HG02678 (cell line): ENCODE measurements at regions not wholly inside any gene's neighbourhood (a gene's known extent, or its start where the extent isn't known, plus 50 kb on each side); places are given as distances from the start of the nearest gene placed in this dataset.

ENCODE experiments used
- ATAC-seq: cut with Tn5 transposase; IDR thresholded peaks from one replicate; pipeline ENCODE4 v1.9.1; 2021; ENCODE audit warnings: mild to moderate bottlenecking, moderate library complexity; ENCODE audit not compliant: unreplicated experiment

DNA sequence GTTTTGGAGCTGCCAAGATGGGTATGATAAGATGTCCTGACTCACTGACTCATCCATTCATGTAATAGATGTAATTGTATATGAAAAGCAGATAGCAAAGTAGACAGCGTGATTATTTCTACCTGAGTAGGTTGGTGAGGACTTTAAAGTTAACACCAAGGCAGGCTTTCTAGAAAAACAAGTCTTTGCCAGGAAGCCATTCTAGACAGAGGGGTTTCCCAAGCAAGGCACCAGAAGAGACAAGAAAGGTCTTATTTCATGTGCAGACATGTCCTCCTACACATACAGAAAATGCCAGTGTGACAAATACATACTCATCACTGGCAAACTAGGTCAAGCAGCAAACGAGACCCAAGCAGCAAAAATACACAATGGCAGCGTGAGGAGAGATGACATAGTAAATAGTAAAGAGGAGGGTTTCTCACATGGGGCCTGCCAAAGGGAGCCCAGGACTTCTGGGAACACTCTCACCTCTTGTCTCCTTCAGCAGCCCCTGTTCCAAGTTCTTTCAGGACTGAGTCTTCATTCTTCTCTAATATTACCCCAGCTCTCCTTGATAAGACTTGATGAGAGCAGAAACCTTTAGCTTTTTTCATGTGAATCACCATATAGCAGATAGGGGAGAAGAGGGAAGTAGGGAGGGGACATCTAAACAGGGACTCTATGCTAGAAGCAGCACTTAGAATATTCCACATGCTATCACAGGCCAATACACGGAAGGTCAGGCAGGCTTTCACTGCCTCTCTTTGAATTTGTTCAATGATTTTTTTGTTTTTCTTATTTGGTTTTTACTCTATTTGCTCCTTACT is 114.6 kb upstream of the ATP1B1 start:
- no peak for ATAC-seq

- no peak for ATAC-seq
These were observed 105.1 kb upstream of the ATP1B1 start for GRCh38 chr1:169001353-169001752.

DNA sequence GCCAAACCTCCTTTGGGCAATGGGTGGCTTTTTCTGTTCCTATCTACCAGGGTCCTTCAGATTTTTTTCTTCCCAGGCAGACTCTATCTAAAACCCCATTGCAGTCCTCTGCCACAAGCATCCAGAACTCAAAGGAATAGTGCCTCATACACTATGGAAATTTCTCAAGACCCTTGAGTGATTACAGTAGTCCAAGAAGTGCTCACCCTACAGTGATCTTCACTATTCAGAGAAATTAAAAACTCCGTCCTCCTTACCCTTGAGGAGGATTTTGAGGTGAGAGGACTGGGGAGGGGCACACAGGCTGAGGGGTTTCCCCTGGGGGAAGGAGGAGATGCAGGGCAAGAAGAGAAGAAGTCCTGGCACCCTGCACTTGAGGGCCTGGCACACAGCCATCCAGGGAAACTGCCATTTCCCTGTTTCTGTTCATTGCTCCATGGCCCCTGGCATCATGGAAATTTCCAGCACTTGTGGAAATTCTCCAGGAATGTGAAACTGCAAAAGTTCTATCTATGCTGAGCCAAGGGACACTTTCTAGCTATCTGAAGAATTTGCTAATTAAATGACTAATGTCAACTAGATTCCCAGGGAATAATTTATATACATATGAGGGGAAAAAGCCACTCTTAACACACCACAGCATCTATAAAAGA is 102.5 kb upstream of the ATP1B1 start:
- no peak for ATAC-seq

GRCh38 chr1:169005776-169006175 is 100.7 kb upstream of the ATP1B1 start:
- no peak for ATAC-seq

- peak; percentile 39 for ATAC-seq
These were observed 96.8 kb upstream of the ATP1B1 start for GRCh38 chr1:169009666-169010065.

DNA sequence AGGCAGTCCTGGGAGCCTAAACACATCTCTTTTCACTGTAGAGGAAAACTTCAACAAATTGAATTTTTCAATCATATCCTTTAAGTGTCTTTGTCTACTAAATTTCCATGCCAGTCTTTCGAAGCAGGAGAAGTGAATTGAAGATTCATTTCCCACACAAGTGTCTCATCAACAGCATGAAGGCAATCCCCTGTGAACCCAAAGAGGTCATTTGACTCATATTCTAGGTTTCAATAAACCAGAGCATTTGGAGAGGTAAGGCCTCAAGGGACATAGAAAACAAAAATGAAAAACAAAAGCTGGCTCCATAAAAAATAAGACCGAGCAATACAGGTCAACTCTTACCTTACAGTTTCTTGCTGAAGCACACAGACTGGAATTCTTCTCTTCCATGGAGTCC is 94.1 kb upstream of the ATP1B1 start:
- no peak for ATAC-seq

DNA sequence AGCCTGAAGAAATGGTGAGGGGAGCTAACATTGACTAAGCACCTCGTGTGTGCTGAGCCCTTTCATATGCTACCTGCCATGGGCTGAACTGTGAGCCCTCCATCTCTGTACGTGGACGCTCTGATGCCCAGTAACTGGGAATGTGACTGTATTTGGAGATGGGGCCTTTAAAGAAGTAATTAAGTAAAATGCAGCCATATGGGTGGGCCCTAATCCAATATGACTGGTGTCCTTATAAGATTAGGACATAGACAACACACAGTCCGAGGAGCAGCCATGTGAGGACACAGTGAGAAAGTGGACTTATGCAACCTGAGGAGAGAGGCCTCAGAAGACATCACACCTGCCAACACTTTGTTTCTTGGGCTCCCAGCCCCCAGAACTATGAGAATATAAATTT is 92.7 kb upstream of the ATP1B1 start:
- ATAC-seq, result no peak

GRCh38 chr1:169015464-169015863 is 91.0 kb upstream of the ATP1B1 start:
- ATAC-seq, result no peak

- no peak for ATAC-seq
These were observed 87.7 kb upstream of the ATP1B1 start for GRCh38 chr1:169018751-169019150.

DNA sequence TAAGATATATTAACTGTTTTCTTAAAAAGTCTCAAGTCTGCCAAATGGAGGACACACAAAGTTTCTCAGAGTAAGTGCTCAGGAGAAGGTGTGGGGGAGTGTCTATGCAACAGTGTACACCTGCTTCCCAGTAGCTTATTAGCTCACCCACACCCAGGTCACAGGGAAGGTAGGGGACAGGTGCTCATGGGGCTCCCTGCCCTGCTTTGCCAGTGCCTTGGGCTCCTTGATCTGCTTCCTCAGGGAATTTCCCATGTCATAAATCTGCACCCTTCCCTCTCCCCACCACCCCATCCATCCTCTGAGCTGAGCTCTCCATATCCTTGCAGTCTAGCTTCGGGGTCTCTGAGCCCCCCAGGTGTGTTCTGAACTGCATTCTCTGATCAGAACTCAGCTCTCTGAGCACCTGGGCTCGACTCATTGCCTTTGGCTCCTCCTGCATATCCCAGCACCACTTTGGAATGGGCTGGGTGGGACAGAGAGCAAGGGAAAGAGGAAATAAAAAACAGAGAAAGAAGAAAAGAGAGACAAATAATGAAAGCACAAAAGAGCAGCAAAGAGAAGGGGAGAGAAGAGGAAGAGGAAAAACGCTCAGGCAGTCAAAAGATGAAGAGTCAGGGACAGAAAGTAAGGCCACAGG is 87.0 kb upstream of the ATP1B1 start:
- ATAC-seq, result no peak

GRCh38 chr1:169020684-169021083 is 85.8 kb upstream of the ATP1B1 start:
- no peak for ATAC-seq

- ATAC-seq, result no peak
These were observed 83.8 kb upstream of the ATP1B1 start for GRCh38 chr1:169022648-169023047.

DNA sequence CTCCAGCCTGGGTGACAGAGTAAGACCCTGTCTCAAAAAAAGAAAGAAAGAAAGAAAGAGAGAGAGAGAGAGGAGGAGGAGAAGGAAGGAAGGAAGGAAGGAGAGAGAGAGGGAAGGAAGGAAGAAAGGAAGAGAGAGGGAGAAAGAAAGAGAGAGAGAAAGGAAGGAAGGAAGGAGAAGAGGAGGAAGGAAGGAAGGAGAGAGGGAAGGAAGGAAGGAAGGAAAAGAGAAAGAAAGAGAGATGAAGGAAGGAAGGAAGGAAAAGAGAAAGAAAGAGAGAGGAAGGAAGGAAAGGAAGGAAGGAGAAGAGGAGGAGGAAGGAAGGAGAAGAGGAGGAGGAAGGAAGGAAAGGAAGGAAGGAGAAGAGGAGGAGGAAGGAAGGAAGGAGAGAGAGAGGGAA is 82.2 kb upstream of the ATP1B1 start:
- ATAC-seq, result no peak

DNA sequence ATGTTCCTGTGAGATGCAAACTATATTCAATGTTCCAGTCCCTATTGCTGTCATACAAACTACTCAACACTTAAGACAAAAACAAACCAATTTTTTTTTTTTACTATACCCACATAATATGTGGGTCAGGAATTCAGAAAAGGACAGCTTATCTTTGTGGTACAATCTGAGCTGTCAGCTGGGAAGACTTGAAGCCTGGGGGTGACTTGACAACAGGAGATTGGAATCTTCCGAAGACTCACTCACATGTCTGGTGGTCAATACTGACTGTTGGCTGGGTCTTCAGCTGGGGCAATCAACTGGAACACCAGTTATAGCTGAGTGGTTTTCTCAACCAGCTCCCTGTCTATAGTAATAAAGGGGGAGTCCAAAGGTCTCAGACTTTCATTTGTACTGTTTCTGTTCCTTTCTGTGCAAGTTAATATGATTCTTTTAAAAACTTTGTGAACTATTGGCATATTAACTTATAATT is 81.7 kb upstream of the ATP1B1 start:
- peak; percentile 89 for ATAC-seq

GRCh38 chr1:169025412-169025811 is 81.1 kb upstream of the ATP1B1 start:
- no peak for ATAC-seq

GRCh38 chr1:169027607-169028320 is 78.7 kb upstream of the ATP1B1 start:
- peak; percentile 45 for ATAC-seq

- no peak for ATAC-seq
These were observed 74.8 kb upstream of the ATP1B1 start for GRCh38 chr1:169031566-169032224.

DNA sequence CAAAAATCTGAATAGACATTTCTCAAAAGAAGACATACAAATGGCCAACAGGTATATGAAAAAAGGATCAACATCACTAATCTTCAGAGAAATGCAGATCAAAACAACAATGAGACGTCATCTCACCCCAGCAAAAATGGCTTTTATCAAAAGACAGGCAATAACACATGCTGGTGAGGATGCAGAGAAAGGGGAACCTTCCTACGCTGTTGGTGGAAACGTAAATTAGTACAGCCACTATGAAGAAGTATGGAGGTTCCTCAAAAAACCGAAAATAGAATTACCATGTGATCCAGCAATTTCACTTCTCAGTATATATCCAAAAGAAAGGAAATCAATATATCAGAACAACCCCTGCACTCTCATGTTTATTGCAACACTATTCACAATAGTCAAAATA is 65.1 kb upstream of the ATP1B1 start:
- no peak for ATAC-seq

DNA sequence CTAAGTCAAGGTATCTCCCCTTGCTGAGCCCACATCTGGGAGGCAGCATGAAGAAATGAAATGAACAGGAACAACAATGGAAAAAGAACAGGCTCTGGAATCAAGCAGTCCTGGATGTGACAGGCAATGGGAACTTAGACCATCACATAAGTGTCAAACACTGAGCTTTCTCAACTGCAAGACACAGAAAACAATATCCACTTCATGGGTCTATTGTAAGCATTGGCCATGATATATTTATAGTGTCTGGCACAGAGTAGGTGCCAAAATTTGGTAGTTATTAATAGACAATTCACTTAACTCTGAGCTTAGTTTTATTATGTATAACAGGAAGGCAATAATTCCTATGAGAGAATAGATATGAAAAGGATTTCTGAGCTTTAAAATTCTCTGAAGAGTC is 64.1 kb upstream of the ATP1B1 start:
- ATAC-seq, result no peak

GRCh38 chr1:169043823-169044222 is 62.7 kb upstream of the ATP1B1 start:
- ATAC-seq, result no peak

- ATAC-seq, result peak; percentile 93
These were observed 62.2 kb upstream of the ATP1B1 start for GRCh38 chr1:169044296-169044695.
